B cell (primary cell): ENCODE measurements at regions not wholly inside any gene's neighbourhood (a gene's known extent, or its start where the extent isn't known, plus 50 kb on each side); places are given as distances from the start of the nearest gene placed in this dataset.
A peak's percentile ranks its signal among the peaks of the same experiment; 100 is the strongest.

Experiments
- ATAC-seq: fragments of 200-7000 bp; cut with Tn5 transposase; one replicate; pipeline ENCODE4 v1.10.0; 2021; ENCODE audit warnings: low read depth, mild to moderate bottlenecking, moderate number of reproducible peaks, moderate library complexity
- CTCF ChIA-PET: fragments of 350-600 bp; sonication (Branson Sonifier 250); formaldehyde crosslinking; loops from one replicate; lab custom pipeline; 2021; ENCODE audit warnings: antibody characterized with exemption, inconsistent platforms; lab: Charles Lee
- POLR2A ChIA-PET: fragments of 350-600 bp; sonication (Branson Sonifier 250); formaldehyde crosslinking; loops from one replicate; lab custom pipeline; 2021; ENCODE audit warnings: antibody characterized with exemption; lab: Charles Lee
- DNase-seq: peaks from one replicate; pipeline ENCODE4 v3.0.0; 2013
- H2AFZ ChIP-seq: 2 replicates; pipeline ENCODE4 v1.6.1; 2012; ENCODE audit warnings: mild to moderate bottlenecking, low read depth, low read length; ENCODE audit not compliant: insufficient read depth, poor library complexity, severe bottlenecking
- H3K27ac ChIP-seq, 2 donors: 1 replicate in 1 of 2; 2 replicates in 1 of 2; pipeline ENCODE4 v1.5.1; 2012 to 2013; ENCODE audit warnings: low read length in 2 of 2, mild to moderate bottlenecking in 2 of 2, moderate library complexity in 1 of 2
- H3K27me3 ChIP-seq, 4 experiments: fragments of 200-600 bp in 1 of 4; sonication (generic) in 1 of 4; replicated peaks in 1 of 4; 1 replicate in 2 of 4; 2 replicates in 2 of 4; pipeline versions ENCODE4 v1.6.1 to v1.7.0; 2013 to 2016; ENCODE audit warnings: low read length in 3 of 4, mild to moderate bottlenecking in 2 of 4, mixed read lengths in 1 of 4, moderate library complexity in 1 of 4; ENCODE audit not compliant: insufficient read depth in 4 of 4, control insufficient read depth in 3 of 4; ENCODE audit errors: control extremely low read depth in 1 of 4
- H3K36me3 ChIP-seq, 2 experiments: replicated peaks in 1 of 2; 1 replicate in 1 of 2; 2 replicates in 1 of 2; pipeline versions ENCODE4 v1.6.1 to v1.7.1; 2013; ENCODE audit warnings: low read length in 1 of 2; ENCODE audit not compliant: insufficient read depth in 2 of 2, control insufficient read depth in 1 of 2; ENCODE audit errors: control extremely low read depth in 1 of 2, extremely low read depth in 1 of 2
- H3K4me1 ChIP-seq, 2 donors: fragments of 200-600 bp in 1 of 2; sonication (generic) in 1 of 2; 1 replicate in 1 of 2; 2 replicates in 1 of 2; pipeline versions ENCODE4 v1.5.1 to v1.6.1; 2013 to 2017; ENCODE audit warnings: low read length in 2 of 2; ENCODE audit not compliant: control insufficient read depth in 2 of 2, insufficient read depth in 2 of 2
- H3K4me2 ChIP-seq: replicated peaks from 2 replicates; pipeline ENCODE3; 2012; ENCODE audit warnings: mild to moderate bottlenecking, low read depth, low read length; ENCODE audit not compliant: poor library complexity, severe bottlenecking
- H3K4me3 ChIP-seq, 5 experiments: fragments of 200-600 bp in 1 of 5; sonication (generic) in 1 of 5; 1 replicate in 3 of 5; 2 replicates in 2 of 5; pipeline versions ENCODE4 v1.5.1 to v1.7.0; 2011 to 2016; ENCODE audit warnings: low read length in 4 of 5, mild to moderate bottlenecking in 4 of 5, low read depth in 2 of 5, control low read depth in 1 of 5, moderate library complexity in 1 of 5; ENCODE audit not compliant: insufficient read depth in 1 of 5; ENCODE audit errors: control extremely low read depth in 1 of 5, extremely low read depth in 1 of 5
- H3K79me2 ChIP-seq: fragments of 200-600 bp; sonication (generic); one replicate; pipeline ENCODE4 v1.6.0; 2016; ENCODE audit warnings: low read length; ENCODE audit not compliant: control insufficient read depth, insufficient read depth
- H3K9ac ChIP-seq: fragments of 200-600 bp; sonication (generic); 2 replicates; pipeline ENCODE4 v1.6.1; 2017; ENCODE audit warnings: mild to moderate bottlenecking, low read length, moderate library complexity
- H3K9me3 ChIP-seq, 3 donors: one replicate each; pipeline versions ENCODE4 v1.6.1 to v1.7.1; 2013; ENCODE audit warnings: low read length in 2 of 3; ENCODE audit not compliant: control insufficient read depth in 2 of 3, insufficient read depth in 1 of 3; ENCODE audit errors: control extremely low read depth in 1 of 3
- H4K20me1 ChIP-seq: 2 replicates; pipeline ENCODE4 v1.6.0; 2012; ENCODE audit warnings: mild to moderate bottlenecking, low read length; ENCODE audit not compliant: insufficient read depth, control insufficient read depth, poor library complexity, severe bottlenecking
- H3K27ac Mint-ChIP-seq: one replicate; pipeline ENCODE4 v1.8.0; 2021; ENCODE audit warnings: mixed read lengths
- H3K27me3 Mint-ChIP-seq: one replicate; pipeline ENCODE4 v1.8.0; 2021; ENCODE audit warnings: mixed read lengths
- H3K4me1 Mint-ChIP-seq: one replicate; pipeline ENCODE4 v1.8.0; 2021; ENCODE audit warnings: mixed read lengths
- H3K4me3 Mint-ChIP-seq: one replicate; pipeline ENCODE4 v1.8.0; 2021; ENCODE audit warnings: mixed read lengths
- H3K9me3 Mint-ChIP-seq: one replicate; pipeline ENCODE4 v1.8.0; 2022; ENCODE audit warnings: mixed read lengths; ENCODE audit not compliant: insufficient read depth
- EZH2 ChIP-seq: IDR thresholded peaks from 2 replicates; pipeline ENCODE4 v1.6.1; 2012; ENCODE audit warnings: borderline replicate concordance, low read depth, mild to moderate bottlenecking, moderate library complexity, low read length; ENCODE audit not compliant: insufficient read depth, poor library complexity, severe bottlenecking
- WGBS: methylation state at CpG from one replicate; pipeline ENCODE4 v1.1.5; 2013; ENCODE audit warnings: missing lambda C conversion rate; ENCODE audit not compliant: insufficient coverage; 5-methylcytosine and 5-hydroxymethylcytosine counted together
- intact Hi-C: fragments of 100-400 bp; cut with micrococcal nuclease; formaldehyde crosslinking; loops from one replicate; pipeline ENCODE4 v1.10.0; 2022
- TF ChIP-seq, protein P1 (sequence below): fragments of 200-600 bp; IDR thresholded peaks from one replicate; pipeline ENCODE4 v1.8.0; 2022; ENCODE audit warnings: antibody characterized with exemption, mild to moderate bottlenecking

DNA sequence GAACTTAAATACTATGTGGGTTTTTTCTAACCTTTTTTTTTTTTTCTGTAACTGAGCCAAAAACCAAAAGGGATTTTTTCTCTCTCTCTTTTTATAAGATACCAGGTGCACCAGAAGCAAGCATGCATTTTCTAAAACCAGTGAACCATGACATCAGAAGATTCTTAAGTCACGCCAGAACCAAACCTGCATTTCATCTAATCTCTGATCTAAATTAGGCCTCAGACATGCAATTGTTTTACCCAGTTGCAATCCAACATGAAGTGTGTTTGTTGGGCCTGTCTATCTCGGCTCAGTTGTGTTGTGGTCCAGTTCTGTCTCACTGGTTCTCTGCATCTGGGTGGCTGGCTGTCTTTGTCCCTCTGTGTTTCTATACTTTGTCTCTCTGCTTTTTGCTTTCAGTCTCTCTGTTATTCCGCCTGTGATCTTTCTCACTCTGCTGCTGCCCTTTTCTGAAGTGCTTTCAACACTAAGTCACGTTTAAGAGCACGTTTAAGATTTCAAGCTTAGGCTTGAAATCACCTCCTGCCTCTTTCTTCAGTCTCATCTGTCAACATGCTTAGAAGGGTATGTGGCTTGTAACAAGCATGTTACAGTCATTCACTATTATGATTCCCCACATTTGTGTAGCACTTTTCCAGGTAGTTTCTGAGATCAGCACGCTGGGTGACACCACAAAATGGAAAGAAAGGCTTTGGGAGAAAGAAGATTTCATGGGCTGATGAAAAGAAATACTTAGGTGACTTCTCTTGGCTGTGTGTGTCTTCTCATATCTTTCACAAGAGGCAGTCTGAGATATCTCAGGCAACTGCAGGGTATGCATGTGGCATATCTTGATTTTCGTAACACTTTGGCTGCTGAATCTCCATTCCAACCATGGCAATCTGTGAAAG, 488.9 kb downstream of the SHISA9 start:
- peak; percentile 49 for DNase-seq
- POLR2A ChIA-PET: interaction anchor here (0.6 kb wide), 1 partner anchor 44 kb away, joined by 4 read pairs; no protein-coding TSS in a partner anchor
- Mint-ChIP-seq H3K4me3 (peak overlapping the region; percentile 32), H3K4me1 (peaks cover 25% of the 10 kb centered on the region), H3K27me3 (no peaks in the 10 kb centered on the region), H3K9me3 (peaks cover 7% of the 10 kb centered on the region), H3K27ac (peak overlapping the region; percentile 71)
- WGBS: 33% methylated on average over 4 of the region's 7 CpGs
- TF ChIP-seq, protein P1, sequence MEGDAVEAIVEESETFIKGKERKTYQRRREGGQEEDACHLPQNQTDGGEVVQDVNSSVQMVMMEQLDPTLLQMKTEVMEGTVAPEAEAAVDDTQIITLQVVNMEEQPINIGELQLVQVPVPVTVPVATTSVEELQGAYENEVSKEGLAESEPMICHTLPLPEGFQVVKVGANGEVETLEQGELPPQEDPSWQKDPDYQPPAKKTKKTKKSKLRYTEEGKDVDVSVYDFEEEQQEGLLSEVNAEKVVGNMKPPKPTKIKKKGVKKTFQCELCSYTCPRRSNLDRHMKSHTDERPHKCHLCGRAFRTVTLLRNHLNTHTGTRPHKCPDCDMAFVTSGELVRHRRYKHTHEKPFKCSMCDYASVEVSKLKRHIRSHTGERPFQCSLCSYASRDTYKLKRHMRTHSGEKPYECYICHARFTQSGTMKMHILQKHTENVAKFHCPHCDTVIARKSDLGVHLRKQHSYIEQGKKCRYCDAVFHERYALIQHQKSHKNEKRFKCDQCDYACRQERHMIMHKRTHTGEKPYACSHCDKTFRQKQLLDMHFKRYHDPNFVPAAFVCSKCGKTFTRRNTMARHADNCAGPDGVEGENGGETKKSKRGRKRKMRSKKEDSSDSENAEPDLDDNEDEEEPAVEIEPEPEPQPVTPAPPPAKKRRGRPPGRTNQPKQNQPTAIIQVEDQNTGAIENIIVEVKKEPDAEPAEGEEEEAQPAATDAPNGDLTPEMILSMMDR: no peak
- no peak for TF ChIP-seq EZH2
- no peaks in the 10 kb centered on the region for H3K36me3 ChIP-seq
- peak overlapping the region; percentile 5 for H3K9ac ChIP-seq
- peak overlapping the region; percentile 49 for H2AFZ ChIP-seq
- H4K20me1 ChIP-seq: no peaks in the 10 kb centered on the region
- ATAC-seq: peak; percentile 57
- no peaks in the 10 kb centered on the region for H3K79me2 ChIP-seq
- H3K4me3 ChIP-seq: no peak overlapping the region
- intact Hi-C loops: no loop called here
- H3K4me1 ChIP-seq: peaks cover 25 to 28% of the 10 kb centered on the region in 2 donors
- no peaks in the 10 kb centered on the region for H3K27me3 ChIP-seq
- CTCF ChIA-PET: no interaction called here
- peak overlapping the region; percentile 33 for H3K4me2 ChIP-seq
- peak overlapping the region; percentile 27 to 44 for H3K27ac ChIP-seq
- peaks cover 0 to 4% (median 4%) of the 10 kb centered on the region in 3 donors for H3K9me3 ChIP-seq

DNA sequence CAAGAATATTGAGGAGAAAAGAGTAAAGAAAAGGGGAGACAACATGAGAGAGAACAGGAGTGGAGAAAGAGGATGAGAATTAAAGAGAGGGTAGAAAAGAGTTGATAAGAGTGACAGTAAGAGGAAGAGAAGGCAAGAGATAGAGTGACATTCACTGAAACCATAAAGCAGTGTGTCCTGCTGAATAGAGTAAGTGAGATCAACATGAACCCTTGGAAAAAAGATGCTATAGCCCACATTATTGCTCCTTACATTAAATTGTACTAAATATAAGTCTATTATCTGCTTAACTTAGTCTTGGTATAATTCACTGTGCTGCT, 489.5 kb downstream of the SHISA9 start:
- CTCF ChIA-PET: no interaction called here

More for the DNA sequence above, 489.5 kb downstream of the SHISA9 start:
- Histone ChIP-seq H4K20me1 (no peaks in the 10 kb centered on the region), H3K4me2 (peak overlapping the region; percentile 33), H3K4me1 (peaks cover 25 to 28% of the 10 kb centered on the region in 2 donors), H3K79me2 (no peaks in the 10 kb centered on the region), H3K9ac (no peak overlapping the region), H3K9me3 (peaks cover 0 to 4% (median 1%) of the 10 kb centered on the region in 3 donors), H2AFZ (peak overlapping the region; percentile 12), H3K36me3 (no peaks in the 10 kb centered on the region), H3K27ac (peak overlapping the region in 1 of 2 donors; percentile 27), H3K4me3 (no peak overlapping the region), H3K27me3 (no peaks in the 10 kb centered on the region)
- no peak overlapping the region for H3K4me3 Mint-ChIP-seq
- peak overlapping the region; percentile 71 for H3K27ac Mint-ChIP-seq
- peaks cover 4% of the 10 kb centered on the region for H3K9me3 Mint-ChIP-seq
- POLR2A ChIA-PET: interaction anchor here (0.6 kb wide), 1 partner anchor 44 kb away, joined by 4 read pairs; no protein-coding TSS in a partner anchor
- ATAC-seq (no peak), DNase-seq (no peak)
- H3K4me1 Mint-ChIP-seq: peaks cover 25% of the 10 kb centered on the region
- H3K27me3 Mint-ChIP-seq: no peaks in the 10 kb centered on the region
- TF ChIP-seq EZH2: no peak
- TF ChIP-seq, protein P1: no peak
- intact Hi-C loops: no loop called here
